MCF 10A (cell line): ENCODE measurements at regions not wholly inside any gene's neighbourhood (a gene's known extent, or its start where the extent isn't known, plus 50 kb on each side); places are given as distances from the start of the nearest gene placed in this dataset.

Source experiments
- BruUV-seq: library from RNA; stranded (reverse); fragments of 400-500 nt; replicated peaks from 2 replicates; lab custom pipeline; 2021; lab: Mats Ljungman, UMichigan
- CTCF ChIA-PET: fragments of 300-600 bp; sonication (Branson Sonifier 250); formaldehyde crosslinking; extraction: SDS; loops from one replicate; lab custom pipeline; 2021; ENCODE audit warnings: antibody characterized with exemption, inconsistent platforms; lab: Yijun Ruan, JAX
- POLR2A ChIA-PET: fragments of 300-600, 350-650 bp; sonication (Branson Sonifier 250); formaldehyde crosslinking; extraction: SDS; loops from one replicate; lab custom pipeline; 2020; ENCODE audit warnings: antibody characterized with exemption, inconsistent platforms; lab: Yijun Ruan, JAX
- DNase-seq: peaks from one replicate; pipeline ENCODE4 v3.0.0-alpha.2; 2018; ENCODE audit not compliant: unreplicated experiment
- H3K27ac Mint-ChIP-seq: one replicate; pipeline ENCODE4 v1.8.0; 2022; ENCODE audit warnings: mild to moderate bottlenecking, low read depth, mixed read lengths; ENCODE audit not compliant: unreplicated experiment
- H3K27me3 Mint-ChIP-seq: one replicate; pipeline ENCODE4 v1.8.0; 2022; ENCODE audit warnings: mixed read lengths; ENCODE audit not compliant: insufficient read depth, unreplicated experiment
- H3K36me3 Mint-ChIP-seq: one replicate; pipeline ENCODE4 v1.8.0; 2022; ENCODE audit warnings: mild to moderate bottlenecking, moderate library complexity, mixed read lengths; ENCODE audit not compliant: insufficient read depth, unreplicated experiment
- H3K4me1 Mint-ChIP-seq: one replicate; pipeline ENCODE4 v1.8.0; 2022; ENCODE audit warnings: mixed read lengths; ENCODE audit not compliant: insufficient read depth, unreplicated experiment
- H3K4me3 Mint-ChIP-seq: one replicate; pipeline ENCODE4 v1.8.0; 2022; ENCODE audit warnings: mild to moderate bottlenecking, moderate library complexity, mixed read lengths; ENCODE audit not compliant: unreplicated experiment
- H3K9me3 Mint-ChIP-seq: one replicate; pipeline ENCODE4 v1.8.0; 2022; ENCODE audit warnings: mixed read lengths; ENCODE audit not compliant: unreplicated experiment
- CTCF ChIP-seq: fragments of 200-600 bp; IDR thresholded peaks from one replicate; pipeline ENCODE4 v1.8.0; 2022; ENCODE audit warnings: antibody characterized with exemption, mild to moderate bottlenecking; ENCODE audit not compliant: unreplicated experiment
- intact Hi-C: fragments of 100-400 bp; cut with micrococcal nuclease; formaldehyde crosslinking; loops from 2 replicates; pipeline ENCODE4 v1.14.1; 2022

DNA sequence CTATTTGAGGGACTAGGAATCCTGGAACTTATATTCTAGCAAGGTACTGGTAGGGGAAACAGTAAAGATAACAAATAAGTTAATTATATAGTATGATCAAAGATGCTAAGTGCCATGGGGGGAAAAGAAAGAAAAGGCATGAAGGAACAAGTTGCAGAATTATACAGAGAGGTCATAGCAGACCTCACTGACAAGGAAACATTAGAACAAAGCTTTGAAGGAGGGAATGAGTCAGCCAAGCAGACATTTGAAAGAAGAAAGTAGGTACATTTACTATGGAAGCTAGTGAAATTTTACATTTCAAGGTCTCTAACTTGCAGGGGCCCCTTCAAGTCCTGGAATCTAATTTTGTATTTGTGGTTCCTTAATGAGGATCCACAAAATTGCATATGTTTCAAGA is 57.2 kb upstream of the TIPARP start:
- Mint-ChIP-seq H3K4me3 (no peak overlapping the region), H3K4me1 (peaks cover 26% of the 10 kb centered on the region), H3K36me3 (no peaks in the 10 kb centered on the region), H3K27me3 (no peaks in the 10 kb centered on the region), H3K9me3 (no peaks in the 10 kb centered on the region), H3K27ac (no peak overlapping the region)
- DNase-seq: no peak
- intact Hi-C loops: no loop called here
- BruUV-seq: no TSS peak
- no peak for TF ChIP-seq CTCF
- CTCF ChIA-PET: no interaction called here
- POLR2A ChIA-PET: interaction anchor here (1.5 kb wide), 1 partner anchor 62 kb away, joined by 4 read pairs; the partner anchor contains the start of gene SSR3

DNA sequence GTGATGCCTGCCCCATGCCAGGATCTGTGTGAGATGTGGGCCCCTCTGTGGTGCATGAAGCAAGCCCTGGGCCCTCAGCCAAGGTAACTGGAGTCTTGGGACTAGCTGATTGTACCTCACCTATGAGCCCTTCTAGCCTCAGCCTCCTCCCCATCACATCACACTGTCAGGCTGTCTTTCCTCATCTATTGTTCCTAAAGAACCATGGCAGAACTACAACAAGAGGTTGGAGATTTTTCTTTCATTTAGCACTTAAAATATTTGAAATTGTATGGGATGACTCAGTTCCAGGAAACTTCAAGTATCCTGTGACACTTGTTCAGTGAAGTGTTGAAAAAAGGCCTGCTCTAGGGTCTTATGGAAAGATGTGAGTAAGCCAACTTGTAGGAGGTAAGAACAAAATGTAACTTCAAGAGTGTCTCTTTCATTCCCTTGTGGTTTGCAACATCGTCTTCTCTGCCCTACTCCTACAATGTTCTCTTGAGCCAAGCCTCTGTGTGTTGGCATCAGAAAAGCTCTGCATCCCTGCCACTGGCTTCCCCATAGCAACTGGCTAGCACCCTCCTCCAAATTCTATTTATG is 58.7 kb upstream of the TIPARP start:
- peak; percentile 55 for DNase-seq
- H3K4me1 Mint-ChIP-seq: peaks cover 23% of the 10 kb centered on the region
- peak overlapping the region; percentile 23 for H3K27ac Mint-ChIP-seq
- ChIA-PET POLR2A (no interaction called here), CTCF (interaction anchor here (0.6 kb wide), 1 partner anchor 50 kb away, joined by 3 read pairs; no protein-coding TSS in a partner anchor)
- H3K4me3 Mint-ChIP-seq: no peak overlapping the region
- H3K27me3 Mint-ChIP-seq: no peaks in the 10 kb centered on the region
- BruUV-seq: no TSS peak
- no peak for TF ChIP-seq CTCF
- intact Hi-C loops: no loop called here
- H3K9me3 Mint-ChIP-seq: no peaks in the 10 kb centered on the region
- no peaks in the 10 kb centered on the region for H3K36me3 Mint-ChIP-seq

- no peaks in the 10 kb centered on the region for H3K9me3 Mint-ChIP-seq
- H3K27me3 Mint-ChIP-seq: no peaks in the 10 kb centered on the region
- intact Hi-C loops: no loop called here
- no peaks in the 10 kb centered on the region for H3K36me3 Mint-ChIP-seq
- ChIA-PET CTCF (interaction anchor here (0.6 kb wide), 1 partner anchor 49 kb away, joined by 3 read pairs; no protein-coding TSS in a partner anchor), POLR2A (interaction anchor here (1.3 to 2.0 kb wide), 2 partner anchors 13 to 59 kb away, joined by 4 to 8 read pairs; no protein-coding TSS in a partner anchor)
- no peak for TF ChIP-seq CTCF
- BruUV-seq: no TSS peak
- no peak overlapping the region for H3K4me3 Mint-ChIP-seq
- no peak for DNase-seq
- H3K4me1 Mint-ChIP-seq: peaks cover 17% of the 10 kb centered on the region
- no peak overlapping the region for H3K27ac Mint-ChIP-seq
Observed at GRCh38 chr3:156614642-156615511, 59.5 kb upstream of the TIPARP start.

DNA sequence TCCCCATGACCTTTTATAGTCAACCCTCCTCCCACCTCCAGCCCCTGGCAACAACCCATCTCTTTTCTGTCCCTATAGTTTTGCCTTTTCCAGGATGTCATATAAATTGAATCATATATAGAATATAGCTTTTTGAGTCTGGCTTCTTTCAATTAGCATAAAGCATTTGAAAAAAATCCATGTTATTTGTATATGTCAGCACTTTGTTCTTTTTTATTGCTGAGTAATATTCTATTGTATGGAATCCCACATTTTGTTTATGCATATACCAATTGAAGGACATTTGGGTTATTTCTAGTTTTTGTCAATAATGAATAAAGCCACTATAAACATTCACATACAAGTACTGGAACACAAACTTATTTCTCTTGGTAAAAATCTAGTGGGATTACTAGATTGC is 58.0 kb upstream of the SSR3 start:
- ChIA-PET POLR2A (interaction anchor here (0.6 to 2.0 kb wide), 2 partner anchors 15 to 401 kb away, joined by 3 to 8 read pairs; no protein-coding TSS in a partner anchor), CTCF (no interaction called here)
- no peak for DNase-seq
- BruUV-seq: no TSS peak
- H3K9me3 Mint-ChIP-seq: no peaks in the 10 kb centered on the region
- TF ChIP-seq CTCF: no peak
- no peak overlapping the region for H3K4me3 Mint-ChIP-seq
- peaks cover 17% of the 10 kb centered on the region for H3K4me1 Mint-ChIP-seq
- H3K36me3 Mint-ChIP-seq: no peaks in the 10 kb centered on the region
- H3K27ac Mint-ChIP-seq: no peak overlapping the region
- intact Hi-C loops: no loop called here
- no peaks in the 10 kb centered on the region for H3K27me3 Mint-ChIP-seq
